ENCODE measurements at regions not wholly inside any gene's neighbourhood (a gene's known extent, or its start where the extent isn't known, plus 50 kb on each side); places are given as distances from the start of the nearest gene placed in this dataset.

GRCh38 chr6:113416170-113416569 is 441.0 kb upstream of the MARCKS start:
- H3K36me3 ChIP-seq (replicated peaks; ENCODE audit: insufficient read depth, low read length) = no peaks in the 10 kb centered on the region
- no peak for TF ChIP-seq CTCF (IDR thresholded peaks at IDR 0.05; ENCODE audit: low read length)
- no peaks in the 10 kb centered on the region for H3F3A ChIP-seq (ENCODE audit: insufficient read depth, low read length)
- H3K4me2 ChIP-seq (ENCODE audit: low read depth, low read length) = no peak overlapping the region
- no peak overlapping the region for H3K9ac ChIP-seq (ENCODE audit: low read length)
- H4K20me1 ChIP-seq (ENCODE audit: insufficient read depth, low read length) = no peaks in the 10 kb centered on the region
- no peaks in the 10 kb centered on the region for H3K9me3 ChIP-seq (replicated peaks; ENCODE audit: insufficient read depth, low read length)
- H2AFZ ChIP-seq (ENCODE audit: low read length) = no peak overlapping the region
- no peaks in the 10 kb centered on the region for H3K4me1 ChIP-seq (ENCODE audit: low read length)
- no peak overlapping the region for H3K4me3 ChIP-seq (ENCODE audit: low read length)
- no peak overlapping the region for H3K27ac ChIP-seq (ENCODE audit: low read length)
- H3K9me2 ChIP-seq (replicated peaks; ENCODE audit: insufficient read depth, low read length) = no peaks in the 10 kb centered on the region
- H3K79me2 ChIP-seq (ENCODE audit: low read length) = no peaks in the 10 kb centered on the region
- H3K27me3 ChIP-seq (replicated peaks; ENCODE audit: insufficient read depth, low read length) = no peaks in the 10 kb centered on the region
- no peak for DNase-seq

- no peaks in the 10 kb centered on the region for H3F3A ChIP-seq (ENCODE audit: insufficient read depth, low read length)
- no peaks in the 10 kb centered on the region for H3K9me3 ChIP-seq (replicated peaks; ENCODE audit: insufficient read depth, low read length)
- no peaks in the 10 kb centered on the region for H3K27me3 ChIP-seq (replicated peaks; ENCODE audit: insufficient read depth, low read length)
- no peak overlapping the region for H3K27ac ChIP-seq (ENCODE audit: low read length)
- H3K79me2 ChIP-seq (ENCODE audit: low read length) = no peaks in the 10 kb centered on the region
- TF ChIP-seq EZH2 (optimal IDR thresholded peaks at IDR 0.05; ENCODE audit: low read depth, low read length) (no peak), EZH2phosphoT487 (IDR thresholded peaks at IDR 0.05; ENCODE audit: low read length) (no peak), CTCF (IDR thresholded peaks at IDR 0.05; ENCODE audit: low read length) (no peak)
- no peak for DNase-seq
- no peaks in the 10 kb centered on the region for H3K4me1 ChIP-seq (ENCODE audit: low read length)
- no peaks in the 10 kb centered on the region for H3K36me3 ChIP-seq (replicated peaks; ENCODE audit: insufficient read depth, low read length)
- no peaks in the 10 kb centered on the region for H3K9me2 ChIP-seq (replicated peaks; ENCODE audit: insufficient read depth, low read length)
- H4K20me1 ChIP-seq (ENCODE audit: insufficient read depth, low read length) = no peaks in the 10 kb centered on the region
- H2AFZ ChIP-seq (ENCODE audit: low read length) = no peak overlapping the region
- no peak overlapping the region for H3K4me3 ChIP-seq (ENCODE audit: low read length)
- H3K9ac ChIP-seq (ENCODE audit: low read length) = no peak overlapping the region
- H3K4me2 ChIP-seq (ENCODE audit: low read depth, low read length) = no peak overlapping the region
These were observed 436.9 kb upstream of the MARCKS start for GRCh38 chr6:113420290-113420689.

- no peaks in the 10 kb centered on the region for H3K27me3 ChIP-seq (replicated peaks; ENCODE audit: insufficient read depth, low read length)
- H4K20me1 ChIP-seq (ENCODE audit: insufficient read depth, low read length) = no peaks in the 10 kb centered on the region
- no peaks in the 10 kb centered on the region for H3K9me2 ChIP-seq (replicated peaks; ENCODE audit: insufficient read depth, low read length)
These were observed 435.1 kb upstream of the MARCKS start for GRCh38 chr6:113421997-113422396.

More at GRCh38 chr6:113421997-113422396, 435.1 kb upstream of the MARCKS start:
- Histone ChIP-seq H3K4me2 (ENCODE audit: low read depth, low read length) (no peak overlapping the region), H3K4me3 (ENCODE audit: low read length) (no peak overlapping the region), H3K9ac (ENCODE audit: low read length) (no peak overlapping the region), H3K79me2 (ENCODE audit: low read length) (no peaks in the 10 kb centered on the region), H2AFZ (ENCODE audit: low read length) (no peak overlapping the region), H3K27ac (ENCODE audit: low read length) (no peak overlapping the region), H3K9me3 (replicated peaks; ENCODE audit: insufficient read depth, low read length) (no peaks in the 10 kb centered on the region), H3K36me3 (replicated peaks; ENCODE audit: insufficient read depth, low read length) (no peaks in the 10 kb centered on the region), H3K4me1 (ENCODE audit: low read length) (no peaks in the 10 kb centered on the region), H3F3A (ENCODE audit: insufficient read depth, low read length) (no peaks in the 10 kb centered on the region)
- TF ChIP-seq EZH2 (optimal IDR thresholded peaks at IDR 0.05; ENCODE audit: low read depth, low read length) (no peak), CTCF (IDR thresholded peaks at IDR 0.05; ENCODE audit: low read length) (no peak), EZH2phosphoT487 (IDR thresholded peaks at IDR 0.05; ENCODE audit: low read length) (no peak)
- no peak for DNase-seq

Data from MM.1S (cell line).